MCF 10A (cell line): ENCODE measurements at regions not wholly inside any gene's neighbourhood (a gene's known extent, or its start where the extent isn't known, plus 50 kb on each side); places are given as distances from the start of the nearest gene placed in this dataset.

Experiments
- BruUV-seq: library from RNA; stranded (reverse); fragments of 400-500 nt; replicated peaks from 2 replicates; lab custom pipeline; 2021; lab: Mats Ljungman, UMichigan
- CTCF ChIA-PET: fragments of 300-600 bp; sonication (Branson Sonifier 250); formaldehyde crosslinking; extraction: SDS; loops from one replicate; lab custom pipeline; 2021; ENCODE audit warnings: antibody characterized with exemption, inconsistent platforms; lab: Yijun Ruan, JAX
- POLR2A ChIA-PET: fragments of 300-600, 350-650 bp; sonication (Branson Sonifier 250); formaldehyde crosslinking; extraction: SDS; loops from one replicate; lab custom pipeline; 2020; ENCODE audit warnings: antibody characterized with exemption, inconsistent platforms; lab: Yijun Ruan, JAX
- DNase-seq: peaks from one replicate; pipeline ENCODE4 v3.0.0-alpha.2; 2018; ENCODE audit not compliant: unreplicated experiment
- H3K27ac Mint-ChIP-seq: one replicate; pipeline ENCODE4 v1.8.0; 2022; ENCODE audit warnings: mild to moderate bottlenecking, low read depth, mixed read lengths; ENCODE audit not compliant: unreplicated experiment
- H3K27me3 Mint-ChIP-seq: one replicate; pipeline ENCODE4 v1.8.0; 2022; ENCODE audit warnings: mixed read lengths; ENCODE audit not compliant: insufficient read depth, unreplicated experiment
- H3K36me3 Mint-ChIP-seq: one replicate; pipeline ENCODE4 v1.8.0; 2022; ENCODE audit warnings: mild to moderate bottlenecking, moderate library complexity, mixed read lengths; ENCODE audit not compliant: insufficient read depth, unreplicated experiment
- H3K4me1 Mint-ChIP-seq: one replicate; pipeline ENCODE4 v1.8.0; 2022; ENCODE audit warnings: mixed read lengths; ENCODE audit not compliant: insufficient read depth, unreplicated experiment
- H3K4me3 Mint-ChIP-seq: one replicate; pipeline ENCODE4 v1.8.0; 2022; ENCODE audit warnings: mild to moderate bottlenecking, moderate library complexity, mixed read lengths; ENCODE audit not compliant: unreplicated experiment
- H3K9me3 Mint-ChIP-seq: one replicate; pipeline ENCODE4 v1.8.0; 2022; ENCODE audit warnings: mixed read lengths; ENCODE audit not compliant: unreplicated experiment
- CTCF ChIP-seq: fragments of 200-600 bp; IDR thresholded peaks from one replicate; pipeline ENCODE4 v1.8.0; 2022; ENCODE audit warnings: antibody characterized with exemption, mild to moderate bottlenecking; ENCODE audit not compliant: unreplicated experiment
- intact Hi-C: fragments of 100-400 bp; cut with micrococcal nuclease; formaldehyde crosslinking; loops from 2 replicates; pipeline ENCODE4 v1.14.1; 2022

GRCh38 chr6:110554441-110554840 lies 78.0 kb upstream of the SLC22A16 start:
- TF ChIP-seq CTCF, result no peak
- ChIA-PET POLR2A (no interaction called here), CTCF (interaction anchor here (1.2 kb wide), 1 partner anchor 27 kb away, joined by 3 read pairs; no protein-coding TSS in a partner anchor)
- Mint-ChIP-seq H3K27me3 (no peaks in the 10 kb centered on the region), H3K27ac (no peak overlapping the region), H3K4me3 (no peak overlapping the region), H3K4me1 (no peaks in the 10 kb centered on the region), H3K36me3 (no peaks in the 10 kb centered on the region), H3K9me3 (no peaks in the 10 kb centered on the region)
- DNase-seq, result no peak
- intact Hi-C loops, result no loop called here
- BruUV-seq, result no TSS peak

GRCh38 chr6:110552901-110553641 lies 76.7 kb upstream of the SLC22A16 start:
- no peaks in the 10 kb centered on the region for H3K9me3 Mint-ChIP-seq
- DNase-seq, result no peak
- no peak overlapping the region for H3K4me3 Mint-ChIP-seq
- no peaks in the 10 kb centered on the region for H3K4me1 Mint-ChIP-seq
- BruUV-seq, result no TSS peak
- intact Hi-C loops, result no loop called here
- H3K27me3 Mint-ChIP-seq, result no peaks in the 10 kb centered on the region
- H3K36me3 Mint-ChIP-seq, result no peaks in the 10 kb centered on the region
- ChIA-PET POLR2A (no interaction called here), CTCF (interaction anchor here (0.6 to 1.1 kb wide), 2 partner anchors 11 to 12 kb away, joined by 3 read pairs; no protein-coding TSS in a partner anchor)
- no peak overlapping the region for H3K27ac Mint-ChIP-seq
- no peak for TF ChIP-seq CTCF

GRCh38 chr6:110552076-110552475 lies 75.7 kb upstream of the SLC22A16 start:
- no peak overlapping the region for H3K27ac Mint-ChIP-seq
- H3K4me3 Mint-ChIP-seq, result no peak overlapping the region
- no peaks in the 10 kb centered on the region for H3K36me3 Mint-ChIP-seq
- no TSS peak for BruUV-seq
- no peaks in the 10 kb centered on the region for H3K27me3 Mint-ChIP-seq
- intact Hi-C loops, result no loop called here
- TF ChIP-seq CTCF, result no peak
- no peak for DNase-seq
- no peaks in the 10 kb centered on the region for H3K9me3 Mint-ChIP-seq
- peaks cover 5% of the 10 kb centered on the region for H3K4me1 Mint-ChIP-seq
- ChIA-PET POLR2A (interaction anchor here (0.6 kb wide), 1 partner anchor 15 kb away, joined by 3 read pairs; no protein-coding TSS in a partner anchor), CTCF (interaction anchor here (0.9 kb wide), 1 partner anchor 25 kb away, joined by 3 read pairs; no protein-coding TSS in a partner anchor)

GRCh38 chr6:110551088-110551487 lies 74.7 kb upstream of the SLC22A16 start:
- Mint-ChIP-seq H3K9me3 (peaks cover 6% of the 10 kb centered on the region), H3K36me3 (no peaks in the 10 kb centered on the region), H3K4me1 (peaks cover 6% of the 10 kb centered on the region), H3K27me3 (no peaks in the 10 kb centered on the region), H3K4me3 (no peak overlapping the region), H3K27ac (no peak overlapping the region)
- no peak for TF ChIP-seq CTCF
- no TSS peak for BruUV-seq
- DNase-seq, result no peak
- intact Hi-C loops, result no loop called here
- CTCF ChIA-PET, result interaction anchor here (0.9 kb wide), 1 partner anchor 24 kb away, joined by 3 read pairs; no protein-coding TSS in a partner anchor
- POLR2A ChIA-PET, result no interaction called here
